Colonic mucosa (tissue), 4 donors: ENCODE measurements at regions not wholly inside any gene's neighbourhood (a gene's known extent, or its start where the extent isn't known, plus 50 kb on each side); places are given as distances from the start of the nearest gene placed in this dataset.

Source experiments
- DNase-seq: peaks from one replicate; pipeline ENCODE4 v3.0.0-alpha.2; 2020
- H3K27ac ChIP-seq: fragments of 200-600 bp; one replicate; pipeline ENCODE4 v1.8.0; 2021
- H3K27me3 ChIP-seq: fragments of 200-600 bp; one replicate; pipeline ENCODE4 v1.8.0; 2021
- H3K36me3 ChIP-seq: fragments of 200-600 bp; one replicate; pipeline ENCODE4 v1.8.0; 2021
- H3K4me1 ChIP-seq: fragments of 200-600 bp; one replicate; pipeline ENCODE4 v1.8.0; 2021; ENCODE audit warnings: mild to moderate bottlenecking
- H3K4me3 ChIP-seq: fragments of 200-600 bp; one replicate; pipeline ENCODE4 v1.8.0; 2021
- H3K9ac ChIP-seq, 2 donors: one replicate each; pipeline ENCODE4 v1.7.0; 2013; ENCODE audit warnings: control low read depth in 2 of 2, low read depth in 2 of 2, low read length in 2 of 2
- H3K9me3 ChIP-seq: fragments of 200-600 bp; one replicate; pipeline ENCODE4 v1.8.0; 2021
- intact Hi-C: fragments of 100-400 bp; cut with DNase I; formaldehyde crosslinking; loops from one replicate; pipeline ENCODE4 v1.14.1; 2022
- TF ChIP-seq, protein P1 (sequence below): fragments of 200-600 bp; IDR thresholded peaks from one replicate; pipeline ENCODE4 v1.8.0; 2022; ENCODE audit warnings: antibody characterized with exemption, mild to moderate bottlenecking
- donor health status: healthy.
- donor health status: DM: no; HTN: no; CAD: no.
- donor health status: DM: no; HTN: no; CAD: no.

DNA sequence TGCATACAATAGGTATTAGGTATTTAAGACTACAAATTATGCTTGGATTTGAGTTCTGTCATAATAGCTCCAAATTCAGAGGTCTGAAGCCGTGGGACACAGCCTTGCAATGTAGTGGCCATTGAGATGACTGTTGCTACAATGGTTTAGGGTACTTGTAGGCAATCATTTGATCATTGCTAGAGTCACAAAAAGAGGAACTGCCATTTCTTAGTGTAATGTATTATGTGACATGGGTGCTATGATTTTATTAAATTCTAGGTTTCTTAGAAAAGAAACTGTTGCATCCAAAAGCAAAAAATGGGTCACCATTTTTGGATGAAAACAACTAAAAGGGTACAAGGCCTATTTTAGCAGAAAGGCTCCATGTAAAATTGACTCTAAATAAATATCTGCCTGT lies 129.9 kb upstream of the ZNF644 start:
- Histone ChIP-seq H3K9ac (no peak overlapping the region), H3K27ac (no peak overlapping the region), H3K9me3 (no peaks in the 10 kb centered on the region), H3K4me3 (no peak overlapping the region), H3K27me3 (no peaks in the 10 kb centered on the region), H3K4me1 (no peaks in the 10 kb centered on the region), H3K36me3 (no peaks in the 10 kb centered on the region)
- no peak for DNase-seq
- intact Hi-C loops: no loop called here
- TF ChIP-seq, protein P1, sequence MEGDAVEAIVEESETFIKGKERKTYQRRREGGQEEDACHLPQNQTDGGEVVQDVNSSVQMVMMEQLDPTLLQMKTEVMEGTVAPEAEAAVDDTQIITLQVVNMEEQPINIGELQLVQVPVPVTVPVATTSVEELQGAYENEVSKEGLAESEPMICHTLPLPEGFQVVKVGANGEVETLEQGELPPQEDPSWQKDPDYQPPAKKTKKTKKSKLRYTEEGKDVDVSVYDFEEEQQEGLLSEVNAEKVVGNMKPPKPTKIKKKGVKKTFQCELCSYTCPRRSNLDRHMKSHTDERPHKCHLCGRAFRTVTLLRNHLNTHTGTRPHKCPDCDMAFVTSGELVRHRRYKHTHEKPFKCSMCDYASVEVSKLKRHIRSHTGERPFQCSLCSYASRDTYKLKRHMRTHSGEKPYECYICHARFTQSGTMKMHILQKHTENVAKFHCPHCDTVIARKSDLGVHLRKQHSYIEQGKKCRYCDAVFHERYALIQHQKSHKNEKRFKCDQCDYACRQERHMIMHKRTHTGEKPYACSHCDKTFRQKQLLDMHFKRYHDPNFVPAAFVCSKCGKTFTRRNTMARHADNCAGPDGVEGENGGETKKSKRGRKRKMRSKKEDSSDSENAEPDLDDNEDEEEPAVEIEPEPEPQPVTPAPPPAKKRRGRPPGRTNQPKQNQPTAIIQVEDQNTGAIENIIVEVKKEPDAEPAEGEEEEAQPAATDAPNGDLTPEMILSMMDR: no peak

DNA sequence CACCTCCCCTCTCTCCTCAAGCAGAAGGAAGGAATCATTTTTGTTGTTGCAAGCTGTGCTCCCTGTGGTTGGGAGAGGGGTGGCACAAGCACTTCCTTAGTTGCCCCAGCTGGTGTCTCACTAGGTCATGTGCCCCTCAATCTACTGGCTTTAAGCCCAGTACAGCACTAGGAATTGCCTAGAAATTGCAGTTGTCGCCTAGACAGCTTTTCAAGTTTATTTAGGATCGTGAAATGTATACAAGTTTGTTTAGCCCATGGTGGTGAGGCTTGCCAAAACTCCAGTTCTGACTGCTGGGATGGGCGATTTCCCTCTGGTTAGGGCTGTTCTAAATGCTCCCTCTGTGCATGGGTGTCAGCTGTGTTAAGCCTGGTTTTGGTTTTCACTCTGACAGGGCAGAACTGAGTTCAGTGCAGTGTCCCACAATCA lies 126.8 kb upstream of the ZNF644 start:
- intact Hi-C loops: no loop called here
- DNase-seq: no peak
- H3K27ac ChIP-seq: no peak overlapping the region
- TF ChIP-seq, protein P1: no peak
- no peaks in the 10 kb centered on the region for H3K27me3 ChIP-seq
- H3K9me3 ChIP-seq: no peaks in the 10 kb centered on the region
- H3K9ac ChIP-seq: no peak overlapping the region
- H3K4me1 ChIP-seq: no peaks in the 10 kb centered on the region
- H3K36me3 ChIP-seq: no peaks in the 10 kb centered on the region
- H3K4me3 ChIP-seq: no peak overlapping the region

DNA sequence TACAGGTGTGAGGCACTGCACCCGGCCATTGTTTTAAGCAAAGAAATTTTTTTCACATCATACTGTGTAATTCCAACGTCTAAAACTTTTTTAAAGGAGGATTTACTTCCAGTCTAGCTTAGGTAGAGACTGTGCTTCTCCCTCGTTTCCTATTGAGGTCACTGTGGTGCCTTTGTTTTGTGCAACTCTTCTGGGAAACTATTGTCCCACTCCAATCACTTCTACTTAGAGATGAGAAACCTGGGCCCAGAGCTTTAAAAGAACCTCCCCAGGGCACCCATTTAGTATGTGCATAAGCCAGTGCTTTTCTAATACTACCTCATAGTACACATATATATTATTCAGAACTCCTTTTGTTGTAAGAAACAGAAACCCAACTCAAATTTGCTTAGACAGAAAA lies 120.0 kb upstream of the ZNF644 start:
- Histone ChIP-seq H3K4me1 (no peaks in the 10 kb centered on the region), H3K4me3 (no peak overlapping the region), H3K9ac (no peak overlapping the region), H3K9me3 (no peaks in the 10 kb centered on the region), H3K36me3 (no peaks in the 10 kb centered on the region), H3K27me3 (no peaks in the 10 kb centered on the region), H3K27ac (no peak overlapping the region)
- intact Hi-C loops: no loop called here
- DNase-seq: no peak
- TF ChIP-seq, protein P1: no peak

DNA sequence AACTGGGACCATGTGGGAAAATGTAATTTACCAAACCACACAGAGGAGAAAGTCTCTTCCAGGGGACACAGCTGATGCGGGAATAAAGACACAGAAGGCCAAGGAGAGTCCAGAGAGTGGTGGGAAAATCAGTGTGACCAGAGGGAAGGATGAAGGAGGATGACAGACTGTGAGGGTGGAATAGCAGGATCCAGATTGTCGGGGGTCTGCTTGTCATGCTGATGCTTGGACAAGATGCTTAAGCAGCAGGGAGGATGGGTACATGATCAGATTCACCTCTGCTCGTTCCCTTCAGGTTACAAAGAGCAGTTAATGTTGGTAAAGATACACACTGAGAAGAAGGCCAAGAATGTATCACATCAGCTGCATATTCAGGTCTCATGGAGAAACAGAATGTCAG lies 117.1 kb upstream of the ZNF644 start:
- no peak overlapping the region for H3K9ac ChIP-seq
- no peak for DNase-seq
- intact Hi-C loops: no loop called here
- TF ChIP-seq, protein P1: no peak
- no peak overlapping the region for H3K4me3 ChIP-seq
- no peaks in the 10 kb centered on the region for H3K27me3 ChIP-seq
- H3K27ac ChIP-seq: no peak overlapping the region
- H3K4me1 ChIP-seq: no peaks in the 10 kb centered on the region
- no peaks in the 10 kb centered on the region for H3K36me3 ChIP-seq
- H3K9me3 ChIP-seq: no peaks in the 10 kb centered on the region

DNA sequence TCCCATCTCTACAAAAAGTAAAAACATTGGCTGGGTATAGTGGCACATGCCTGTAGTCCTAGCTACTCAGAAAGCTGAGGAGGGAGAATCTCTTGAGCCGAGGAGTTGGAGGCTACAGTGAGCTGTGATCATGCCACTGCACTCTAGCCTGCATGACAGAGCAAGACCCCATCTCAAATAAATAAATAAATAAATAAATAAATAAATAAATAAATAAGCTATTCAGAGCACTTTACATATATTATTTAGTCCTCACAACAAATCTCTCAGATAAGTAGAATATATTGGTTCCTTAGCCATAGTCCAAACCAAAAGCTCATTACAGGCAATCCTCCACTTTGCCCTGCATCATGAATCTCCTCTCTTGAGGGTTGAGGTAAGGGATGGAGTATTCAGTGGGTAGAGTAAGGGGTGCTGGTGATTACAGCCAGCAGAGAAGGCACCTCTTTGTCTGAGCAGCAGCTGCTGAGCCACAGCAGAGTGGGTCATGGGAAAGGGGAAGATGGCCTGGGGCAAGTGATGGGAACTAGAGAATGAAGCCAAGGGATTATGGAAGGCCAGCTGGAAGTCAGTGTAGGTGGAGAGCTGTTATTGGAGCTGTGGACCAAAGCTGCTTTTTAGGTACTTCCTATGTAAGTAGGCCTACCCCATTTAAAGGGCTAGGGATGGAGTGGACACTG lies 115.5 kb upstream of the ZNF644 start:
- Histone ChIP-seq H3K36me3 (no peaks in the 10 kb centered on the region), H3K4me1 (no peaks in the 10 kb centered on the region), H3K9ac (no peak overlapping the region), H3K4me3 (no peak overlapping the region), H3K9me3 (no peaks in the 10 kb centered on the region), H3K27ac (no peak overlapping the region), H3K27me3 (no peaks in the 10 kb centered on the region)
- no peak for DNase-seq
- TF ChIP-seq, protein P1: no peak
- intact Hi-C loops: no loop called here
